ENCODE measurements at regions not wholly inside any gene's neighbourhood (a gene's known extent, or its start where the extent isn't known, plus 50 kb on each side); places are given as distances from the start of the nearest gene placed in this dataset.

DNA sequence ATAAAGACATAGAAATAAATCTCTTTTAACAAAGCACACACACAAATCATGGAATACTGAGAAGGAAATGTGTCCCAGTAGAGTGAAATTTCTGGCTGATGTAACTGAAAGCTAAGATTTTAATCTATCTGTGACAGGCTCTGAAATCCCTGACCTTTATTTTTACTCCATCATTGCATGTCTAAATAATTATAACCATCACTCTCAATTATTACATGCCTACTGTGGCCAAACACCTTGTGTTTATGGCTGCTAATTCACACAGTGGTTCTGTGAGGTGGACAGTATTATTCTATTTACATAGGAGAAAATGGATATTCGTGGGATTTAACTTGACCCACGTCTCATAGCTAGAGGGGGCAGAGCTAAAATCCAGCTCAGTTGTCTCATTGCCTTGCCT is 438.1 kb downstream of the TLL1 start:
- no peaks in the 10 kb centered on the region for H3K36me3 Mint-ChIP-seq (ENCODE audit: unreplicated experiment)
- no peak overlapping the region for H3K4me3 Mint-ChIP-seq (ENCODE audit: unreplicated experiment)
- TF ChIP-seq, protein P1, sequence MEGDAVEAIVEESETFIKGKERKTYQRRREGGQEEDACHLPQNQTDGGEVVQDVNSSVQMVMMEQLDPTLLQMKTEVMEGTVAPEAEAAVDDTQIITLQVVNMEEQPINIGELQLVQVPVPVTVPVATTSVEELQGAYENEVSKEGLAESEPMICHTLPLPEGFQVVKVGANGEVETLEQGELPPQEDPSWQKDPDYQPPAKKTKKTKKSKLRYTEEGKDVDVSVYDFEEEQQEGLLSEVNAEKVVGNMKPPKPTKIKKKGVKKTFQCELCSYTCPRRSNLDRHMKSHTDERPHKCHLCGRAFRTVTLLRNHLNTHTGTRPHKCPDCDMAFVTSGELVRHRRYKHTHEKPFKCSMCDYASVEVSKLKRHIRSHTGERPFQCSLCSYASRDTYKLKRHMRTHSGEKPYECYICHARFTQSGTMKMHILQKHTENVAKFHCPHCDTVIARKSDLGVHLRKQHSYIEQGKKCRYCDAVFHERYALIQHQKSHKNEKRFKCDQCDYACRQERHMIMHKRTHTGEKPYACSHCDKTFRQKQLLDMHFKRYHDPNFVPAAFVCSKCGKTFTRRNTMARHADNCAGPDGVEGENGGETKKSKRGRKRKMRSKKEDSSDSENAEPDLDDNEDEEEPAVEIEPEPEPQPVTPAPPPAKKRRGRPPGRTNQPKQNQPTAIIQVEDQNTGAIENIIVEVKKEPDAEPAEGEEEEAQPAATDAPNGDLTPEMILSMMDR (IDR thresholded peaks at IDR 0.05; ENCODE audit: partially characterized antibody, unreplicated experiment) = no peak
- H3K4me1 Mint-ChIP-seq (ENCODE audit: low read depth, unreplicated experiment) = peaks cover 13% of the 10 kb centered on the region
- no peak overlapping the region for H3K27ac Mint-ChIP-seq (ENCODE audit: unreplicated experiment)
- H3K9me3 Mint-ChIP-seq (ENCODE audit: unreplicated experiment) = peaks cover 4% of the 10 kb centered on the region
- no peak for DNase-seq
- H3K27me3 Mint-ChIP-seq (ENCODE audit: unreplicated experiment) = no peaks in the 10 kb centered on the region

DNA sequence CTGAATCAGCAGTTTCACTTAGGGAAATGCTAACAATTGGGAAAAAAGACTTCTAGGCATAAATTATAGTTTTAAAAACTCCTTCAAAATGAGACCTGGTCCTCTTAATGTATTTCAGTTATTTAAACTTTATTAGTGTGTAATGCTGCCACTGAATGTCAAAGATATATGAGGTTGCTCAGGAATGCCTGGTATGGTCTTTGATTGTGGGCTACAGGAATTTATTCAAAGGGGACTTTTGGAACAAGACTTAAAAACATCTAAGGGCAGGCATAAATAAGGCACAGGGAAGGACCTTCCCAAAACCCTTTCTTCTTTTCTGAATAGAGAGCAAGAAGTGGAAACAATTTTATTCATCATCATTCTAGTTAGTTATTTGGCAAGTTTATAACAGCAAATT is 439.1 kb downstream of the TLL1 start:
- Mint-ChIP-seq H3K36me3 (ENCODE audit: unreplicated experiment) (no peaks in the 10 kb centered on the region), H3K27me3 (ENCODE audit: unreplicated experiment) (no peaks in the 10 kb centered on the region), H3K9me3 (ENCODE audit: unreplicated experiment) (peaks cover 4% of the 10 kb centered on the region), H3K4me1 (ENCODE audit: low read depth, unreplicated experiment) (peaks cover 13% of the 10 kb centered on the region), H3K27ac (ENCODE audit: unreplicated experiment) (no peak overlapping the region), H3K4me3 (ENCODE audit: unreplicated experiment) (no peak overlapping the region)
- no peak for DNase-seq
- TF ChIP-seq, protein P1 (IDR thresholded peaks at IDR 0.05; ENCODE audit: partially characterized antibody, unreplicated experiment) = no peak

DNA sequence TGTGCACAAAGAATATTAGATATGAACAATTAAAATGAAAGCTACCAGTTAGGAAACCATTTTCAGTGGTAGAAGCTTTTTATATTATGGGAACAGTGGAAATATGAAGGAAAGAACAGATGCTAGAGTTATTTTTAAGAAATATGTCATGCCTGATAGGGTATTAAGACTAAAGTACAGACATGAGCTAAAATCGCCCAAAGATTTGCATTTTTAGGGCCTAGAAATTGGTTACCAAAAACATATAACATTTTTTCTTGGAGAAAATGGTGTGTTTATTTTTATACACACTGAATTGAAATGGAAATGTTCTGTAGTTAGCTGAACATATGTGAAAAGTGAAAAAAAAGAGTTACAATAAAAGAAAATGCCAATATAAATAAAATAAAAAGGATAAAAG is 441.9 kb downstream of the TLL1 start:
- Mint-ChIP-seq H3K27ac (ENCODE audit: unreplicated experiment) (no peak overlapping the region), H3K4me1 (ENCODE audit: low read depth, unreplicated experiment) (peaks cover 5% of the 10 kb centered on the region), H3K9me3 (ENCODE audit: unreplicated experiment) (no peaks in the 10 kb centered on the region), H3K27me3 (ENCODE audit: unreplicated experiment) (peaks cover 2% of the 10 kb centered on the region), H3K36me3 (ENCODE audit: unreplicated experiment) (no peaks in the 10 kb centered on the region), H3K4me3 (ENCODE audit: unreplicated experiment) (no peak overlapping the region)
- no peak for DNase-seq
- TF ChIP-seq, protein P1 (IDR thresholded peaks at IDR 0.05; ENCODE audit: partially characterized antibody, unreplicated experiment) = no peak

DNA sequence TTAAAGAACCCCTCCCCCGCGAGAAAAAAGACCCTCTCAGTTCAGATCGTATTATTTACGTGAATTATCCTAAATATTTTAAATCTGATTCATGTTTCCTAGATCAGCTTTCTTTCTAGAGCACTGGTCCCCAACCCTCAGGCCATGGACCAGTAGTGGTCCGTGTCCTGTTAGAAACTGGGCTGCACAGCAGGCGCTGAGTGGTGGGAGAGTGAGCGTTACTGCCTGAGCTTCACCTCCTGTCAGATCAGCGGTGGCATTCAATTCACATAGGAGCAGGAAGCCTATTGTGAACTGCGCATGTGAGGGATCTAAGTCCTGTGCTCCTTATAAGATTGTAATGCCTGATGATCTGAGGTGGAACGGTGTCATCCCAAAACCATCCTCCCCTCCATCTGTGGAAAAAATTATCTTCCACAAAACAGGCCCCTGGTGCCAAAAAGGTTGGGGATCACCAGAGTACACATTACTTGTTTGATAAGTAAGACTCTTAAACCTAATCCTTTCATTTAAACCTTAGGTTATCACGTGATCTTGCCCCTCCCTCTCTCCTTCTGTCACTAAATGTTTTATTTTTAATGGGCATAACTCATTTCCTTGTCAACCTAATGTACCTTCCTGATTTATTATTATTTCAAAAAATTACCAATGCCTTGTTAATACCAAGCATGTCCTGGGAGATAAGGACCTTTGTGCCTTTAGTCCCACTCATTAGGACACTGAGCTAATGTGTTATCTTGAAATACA is 442.9 kb downstream of the TLL1 start:
- H3K4me3 Mint-ChIP-seq (ENCODE audit: unreplicated experiment) = no peak overlapping the region
- H3K27me3 Mint-ChIP-seq (ENCODE audit: unreplicated experiment) = peaks cover 2% of the 10 kb centered on the region
- H3K9me3 Mint-ChIP-seq (ENCODE audit: unreplicated experiment) = no peaks in the 10 kb centered on the region
- no peaks in the 10 kb centered on the region for H3K36me3 Mint-ChIP-seq (ENCODE audit: unreplicated experiment)
- no peak overlapping the region for H3K27ac Mint-ChIP-seq (ENCODE audit: unreplicated experiment)
- TF ChIP-seq, protein P1 (IDR thresholded peaks at IDR 0.05; ENCODE audit: partially characterized antibody, unreplicated experiment) = no peak
- H3K4me1 Mint-ChIP-seq (ENCODE audit: low read depth, unreplicated experiment) = no peaks in the 10 kb centered on the region
- DNase-seq = no peak

DNA sequence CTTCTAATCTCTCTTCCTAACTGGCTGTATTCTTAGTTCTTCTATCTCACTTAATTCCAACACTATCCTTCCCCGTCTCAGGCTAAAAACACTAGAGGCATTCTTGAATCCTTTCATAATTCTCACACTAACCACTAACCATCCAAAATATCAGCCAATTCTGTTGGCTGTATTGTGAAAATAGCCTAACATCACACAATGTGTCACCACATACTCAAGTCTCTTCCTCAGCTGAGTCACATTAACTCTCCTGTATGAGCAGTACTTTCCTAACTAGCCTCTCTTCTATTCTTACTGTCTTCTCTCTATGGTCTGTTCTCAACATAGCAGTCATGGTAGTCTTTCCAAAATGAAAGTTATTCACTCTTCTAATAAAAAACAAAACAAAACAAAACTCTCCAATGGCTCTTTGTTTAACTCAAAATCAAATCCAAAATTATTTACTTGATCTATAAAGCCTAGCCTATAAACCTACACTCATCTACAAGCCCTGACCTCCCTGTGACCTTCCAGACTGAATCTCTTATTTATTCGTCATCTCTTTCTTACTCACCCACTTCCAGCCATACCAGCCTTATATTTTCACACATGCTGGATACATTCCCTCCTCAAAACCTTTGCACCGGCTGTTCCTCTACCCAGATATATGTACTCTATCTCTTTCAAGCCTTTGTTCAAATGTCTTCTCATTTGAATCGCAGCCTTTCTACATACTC is 445.9 kb downstream of the TLL1 start:
- peaks cover 2% of the 10 kb centered on the region for H3K9me3 Mint-ChIP-seq (ENCODE audit: unreplicated experiment)
- no peaks in the 10 kb centered on the region for H3K36me3 Mint-ChIP-seq (ENCODE audit: unreplicated experiment)

More for the DNA sequence above, 445.9 kb downstream of the TLL1 start:
- H3K4me1 Mint-ChIP-seq (ENCODE audit: low read depth, unreplicated experiment) = no peaks in the 10 kb centered on the region
- TF ChIP-seq, protein P1 (IDR thresholded peaks at IDR 0.05; ENCODE audit: partially characterized antibody, unreplicated experiment) = no peak
- no peak overlapping the region for H3K27ac Mint-ChIP-seq (ENCODE audit: unreplicated experiment)
- H3K27me3 Mint-ChIP-seq (ENCODE audit: unreplicated experiment) = peaks cover 2% of the 10 kb centered on the region
- no peak overlapping the region for H3K4me3 Mint-ChIP-seq (ENCODE audit: unreplicated experiment)
- DNase-seq = no peak
